ENCODE measurements at regions not wholly inside any gene's neighbourhood (a gene's known extent, or its start where the extent isn't known, plus 50 kb on each side); places are given as distances from the start of the nearest gene placed in this dataset.

DNA sequence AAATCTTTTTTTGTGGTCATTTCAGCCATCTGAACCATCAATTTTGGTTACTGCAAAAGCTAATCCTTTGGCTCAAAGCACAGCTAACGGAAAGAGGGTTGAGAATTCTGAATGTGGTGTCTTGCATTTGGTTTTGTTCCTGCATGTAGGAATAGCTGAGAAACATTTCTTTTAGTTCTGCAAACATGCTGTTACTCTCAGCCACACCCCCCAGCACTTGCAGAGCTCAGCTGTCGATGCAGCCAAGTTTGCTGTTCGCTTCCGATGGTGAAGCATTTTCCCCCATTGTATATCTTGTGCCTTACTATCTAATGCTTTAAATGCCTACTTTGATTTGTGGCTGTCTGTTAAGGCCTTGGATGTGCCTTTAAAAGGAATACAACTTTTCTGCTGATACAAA lies 294.9 kb upstream of the FANCL start:
- POLR2A ChIA-PET: no interaction called here
- DNase-seq (ENCODE audit: low read depth): no peak
- no peak overlapping the region for H3K4me3 ChIP-seq (ENCODE audit: low read depth, low read length)
- H3K36me3 ChIP-seq (ENCODE audit: control insufficient read depth, insufficient read depth, low read length): no peaks in the 10 kb centered on the region
- TF ChIP-seq, protein P1, sequence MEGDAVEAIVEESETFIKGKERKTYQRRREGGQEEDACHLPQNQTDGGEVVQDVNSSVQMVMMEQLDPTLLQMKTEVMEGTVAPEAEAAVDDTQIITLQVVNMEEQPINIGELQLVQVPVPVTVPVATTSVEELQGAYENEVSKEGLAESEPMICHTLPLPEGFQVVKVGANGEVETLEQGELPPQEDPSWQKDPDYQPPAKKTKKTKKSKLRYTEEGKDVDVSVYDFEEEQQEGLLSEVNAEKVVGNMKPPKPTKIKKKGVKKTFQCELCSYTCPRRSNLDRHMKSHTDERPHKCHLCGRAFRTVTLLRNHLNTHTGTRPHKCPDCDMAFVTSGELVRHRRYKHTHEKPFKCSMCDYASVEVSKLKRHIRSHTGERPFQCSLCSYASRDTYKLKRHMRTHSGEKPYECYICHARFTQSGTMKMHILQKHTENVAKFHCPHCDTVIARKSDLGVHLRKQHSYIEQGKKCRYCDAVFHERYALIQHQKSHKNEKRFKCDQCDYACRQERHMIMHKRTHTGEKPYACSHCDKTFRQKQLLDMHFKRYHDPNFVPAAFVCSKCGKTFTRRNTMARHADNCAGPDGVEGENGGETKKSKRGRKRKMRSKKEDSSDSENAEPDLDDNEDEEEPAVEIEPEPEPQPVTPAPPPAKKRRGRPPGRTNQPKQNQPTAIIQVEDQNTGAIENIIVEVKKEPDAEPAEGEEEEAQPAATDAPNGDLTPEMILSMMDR (IDR thresholded peaks at IDR 0.05; ENCODE audit: insufficient read depth, low read depth, low read length): no peak
- H3K27me3 ChIP-seq (ENCODE audit: control insufficient read depth, insufficient read depth, low read length): no peaks in the 10 kb centered on the region
- CTCF ChIA-PET: no interaction called here

DNA sequence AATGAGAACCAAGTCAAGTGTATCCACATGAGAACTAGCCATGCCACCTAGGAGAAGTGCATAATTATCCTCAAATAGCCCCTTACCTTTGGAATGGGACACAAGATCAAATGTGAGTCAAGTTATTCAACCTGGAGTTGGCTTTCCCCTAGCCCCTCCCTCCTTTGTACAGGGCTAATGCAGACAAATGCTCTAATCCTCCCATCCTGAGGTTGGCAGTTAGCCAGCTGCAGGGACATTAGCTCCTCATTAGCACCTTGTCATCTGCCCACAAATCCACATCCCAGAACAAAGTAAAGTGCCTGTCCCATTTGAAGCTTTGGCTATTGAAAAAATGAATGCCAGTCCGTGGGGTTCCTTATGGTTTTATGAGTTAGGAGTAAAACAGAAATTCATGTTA lies 294.1 kb upstream of the FANCL start:
- Histone ChIP-seq H3K27me3 (ENCODE audit: control insufficient read depth, insufficient read depth, low read length) (no peaks in the 10 kb centered on the region), H3K4me3 (ENCODE audit: low read depth, low read length) (no peak overlapping the region), H3K36me3 (ENCODE audit: control insufficient read depth, insufficient read depth, low read length) (no peaks in the 10 kb centered on the region)
- ChIA-PET CTCF (no interaction called here), POLR2A (no interaction called here)
- DNase-seq (ENCODE audit: low read depth): no peak
- TF ChIP-seq, protein P1 (IDR thresholded peaks at IDR 0.05; ENCODE audit: insufficient read depth, low read depth, low read length): no peak

DNA sequence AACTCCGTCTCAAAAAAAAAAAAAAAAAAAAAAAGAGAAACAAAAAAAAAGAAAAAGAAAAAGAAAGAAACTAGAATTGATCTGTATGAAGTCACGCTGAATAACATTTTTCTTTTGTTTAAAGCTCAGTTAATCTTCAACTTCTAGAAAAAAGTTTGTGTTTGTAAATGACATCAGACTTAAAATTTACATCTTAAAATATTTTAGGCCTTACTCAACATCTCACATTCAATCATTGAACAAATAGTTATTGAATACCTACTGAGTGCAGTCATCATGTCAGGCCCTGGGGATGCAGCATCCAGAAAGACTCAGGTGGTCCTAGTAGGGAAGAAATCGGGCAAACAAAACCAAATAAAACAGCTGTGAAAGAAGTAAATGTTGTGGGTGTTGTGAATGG lies 292.3 kb upstream of the FANCL start:
- no peak for DNase-seq (ENCODE audit: low read depth)
- TF ChIP-seq, protein P1 (IDR thresholded peaks at IDR 0.05; ENCODE audit: insufficient read depth, low read depth, low read length): no peak
- no peaks in the 10 kb centered on the region for H3K27me3 ChIP-seq (ENCODE audit: control insufficient read depth, insufficient read depth, low read length)
- CTCF ChIA-PET: interaction anchor here (1.0 kb wide), 1 partner anchor 28 kb away, joined by 3 read pairs; no protein-coding TSS in a partner anchor
- no peaks in the 10 kb centered on the region for H3K36me3 ChIP-seq (ENCODE audit: control insufficient read depth, insufficient read depth, low read length)
- no peak overlapping the region for H3K4me3 ChIP-seq (ENCODE audit: low read depth, low read length)
- POLR2A ChIA-PET: no interaction called here

DNA sequence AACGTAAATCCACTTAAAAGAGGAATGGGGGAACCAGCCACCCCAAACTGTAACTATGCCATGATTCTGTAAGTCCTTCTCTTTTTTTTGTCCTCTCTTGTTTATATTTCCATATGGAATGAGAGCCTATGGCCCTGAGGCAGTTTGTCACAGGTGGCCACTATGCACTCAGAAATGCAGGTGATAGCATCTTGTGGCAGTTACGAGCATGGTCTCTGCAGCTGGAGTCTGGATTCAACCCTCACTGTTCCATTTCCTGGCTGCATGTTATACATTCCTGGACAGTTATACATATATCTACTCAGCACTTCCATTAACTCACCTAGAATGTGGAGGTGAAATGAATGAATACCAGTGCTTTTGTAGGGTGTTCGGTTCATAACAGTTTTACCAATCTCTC lies 291.5 kb upstream of the FANCL start:
- POLR2A ChIA-PET: no interaction called here
- H3K36me3 ChIP-seq (ENCODE audit: control insufficient read depth, insufficient read depth, low read length): no peaks in the 10 kb centered on the region
- CTCF ChIA-PET: interaction anchor here (1.0 kb wide), 1 partner anchor 28 kb away, joined by 3 read pairs; no protein-coding TSS in a partner anchor
- no peak overlapping the region for H3K4me3 ChIP-seq (ENCODE audit: low read depth, low read length)
- H3K27me3 ChIP-seq (ENCODE audit: control insufficient read depth, insufficient read depth, low read length): no peaks in the 10 kb centered on the region
- DNase-seq (ENCODE audit: low read depth): no peak
- TF ChIP-seq, protein P1 (IDR thresholded peaks at IDR 0.05; ENCODE audit: insufficient read depth, low read depth, low read length): no peak

DNA sequence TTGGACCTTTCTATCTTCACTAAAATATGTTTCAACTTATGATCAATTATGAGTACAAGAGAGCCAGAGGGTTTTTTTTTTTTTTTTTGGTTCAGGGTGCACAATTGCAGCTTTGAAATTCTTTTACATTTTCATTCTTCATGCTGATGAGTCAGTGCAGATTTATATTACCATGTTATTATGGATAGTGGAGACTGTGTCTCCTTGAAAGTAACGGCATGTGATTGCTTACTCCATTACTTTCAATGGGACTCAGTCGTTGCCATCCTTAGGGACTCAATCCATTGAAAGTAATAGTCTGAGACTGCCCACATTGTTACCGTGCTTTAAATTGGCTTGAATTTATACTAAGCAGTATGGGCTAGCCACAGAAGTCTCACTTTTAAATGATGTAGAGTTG lies 286.5 kb upstream of the FANCL start:
- DNase-seq (ENCODE audit: low read depth): no peak
- H3K4me3 ChIP-seq (ENCODE audit: low read depth, low read length): no peak overlapping the region
- H3K36me3 ChIP-seq (ENCODE audit: control insufficient read depth, insufficient read depth, low read length): no peaks in the 10 kb centered on the region
- ChIA-PET POLR2A (no interaction called here), CTCF (no interaction called here)
- TF ChIP-seq, protein P1 (IDR thresholded peaks at IDR 0.05; ENCODE audit: insufficient read depth, low read depth, low read length): no peak
- H3K27me3 ChIP-seq (ENCODE audit: control insufficient read depth, insufficient read depth, low read length): no peaks in the 10 kb centered on the region
